ENCODE measurements at regions not wholly inside any gene's neighbourhood (a gene's known extent, or its start where the extent isn't known, plus 50 kb on each side); places are given as distances from the start of the nearest gene placed in this dataset.

GRCh38 chr13:30108216-30108912 is 199.0 kb downstream of the KATNAL1 start:
- FAIRE-seq (no peak), DNase-seq (ENCODE audit: low read depth, low spot score) (no peak)
- Histone ChIP-seq H3K9ac (replicated peaks; ENCODE audit: extremely low read depth, insufficient read depth, low read length) (no peak overlapping the region), H4K20me1 (replicated peaks; ENCODE audit: control insufficient read depth, extremely low read depth, insufficient read depth, low read length) (no peaks in the 10 kb centered on the region), H3K4me2 (ENCODE audit: insufficient read depth, low read length) (no peak overlapping the region), H3K27me3 (ENCODE audit: control insufficient read depth in 2 of 2, insufficient read depth in 2 of 2, low read length in 2 of 2) (peaks cover 8 to 19% of the 10 kb centered on the region in 2 experiments), H2AFZ (ENCODE audit: low read depth, low read length) (no peak overlapping the region), H3K9me1 (replicated peaks; ENCODE audit: control insufficient read depth, extremely low read depth, insufficient read depth, low read length) (no peaks in the 10 kb centered on the region), H3K27ac (ENCODE audit: insufficient read depth, low read depth, low read length) (no peak overlapping the region), H3K36me3 (ENCODE audit: control insufficient read depth in 2 of 2, extremely low read depth in 1 of 2, insufficient read depth in 2 of 2, low read length in 2 of 2) (no peaks in the 10 kb centered on the region), H3K9me3 (replicated peaks; ENCODE audit: control insufficient read depth, insufficient read depth, low read length) (no peaks in the 10 kb centered on the region), H3K79me2 (ENCODE audit: control insufficient read depth, insufficient read depth, low read length) (no peaks in the 10 kb centered on the region), H3K4me1 (ENCODE audit: control insufficient read depth, extremely low read depth, insufficient read depth, low read length) (no peaks in the 10 kb centered on the region), H3K4me3 (replicated peaks in 1 of 3; ENCODE audit: insufficient read depth in 1 of 3, low read depth in 1 of 3, low read length in 3 of 3) (no peak overlapping the region)
- no TSS peak for BruUV-seq (replicated peaks)
- POLR2A ChIA-PET = no interaction called here
- intact Hi-C loops (cut with micrococcal nuclease) (no loop called here), dilution Hi-C loops (cut with MboI; ENCODE audit: extremely low pct_ligation_motif_present, low sequenced_read_pairs) (no loop called here)
- CTCF ChIA-PET = no interaction called here
- no peak for TF ChIP-seq GATA2 (IDR thresholded peaks at IDR 0.05; ENCODE audit: insufficient read depth, insufficient read length, low read depth, low read length)
- TF ChIP-seq JUN (IDR thresholded peaks at IDR 0.05; ENCODE audit: borderline replicate concordance, insufficient read depth, insufficient read length, low read depth) = no peak
- no peak for TF ChIP-seq POLR2AphosphoS5 (IDR thresholded peaks at IDR 0.05; ENCODE audit: insufficient read depth, low read depth, low read length)
- no peak for TF ChIP-seq CTCF (IDR thresholded peaks at IDR 0.05; ENCODE audit: extremely low read depth in 1 of 2, insufficient read depth in 1 of 2, low read depth in 1 of 2, low read length in 2 of 2)
- TF ChIP-seq FOS (IDR thresholded peaks at IDR 0.05; ENCODE audit: borderline replicate concordance, insufficient read depth, low read length) = no peak
- no peak for TF ChIP-seq MAX (IDR thresholded peaks at IDR 0.05; ENCODE audit: insufficient read depth, insufficient read length)
- no peak for TF ChIP-seq EZH2 (IDR thresholded peaks at IDR 0.05; ENCODE audit: borderline replicate concordance, low read depth, low read length, severe bottlenecking)
- no peak for TF ChIP-seq MYC (IDR thresholded peaks at IDR 0.05; ENCODE audit: low read depth, low read length)
- TF ChIP-seq POLR2A (IDR thresholded peaks at IDR 0.05; ENCODE audit: low read depth, low read length) = no peak
